Stimulated activated memory B cell treated with anti-CD40 and anti-IgM and Interleukin-4, amounts not matched to agents 10 μg/mL and 1 μg/mL and 100 μg/mL, for 72 hours (primary cell): ENCODE measurements at regions not wholly inside any gene's neighbourhood (a gene's known extent, or its start where the extent isn't known, plus 50 kb on each side); places are given as distances from the start of the nearest gene placed in this dataset.
A peak's percentile ranks its signal among the peaks of the same experiment; 100 is the strongest.

Experiments
- ATAC-seq: fragments of 150-1000 bp; cut with Tn5 transposase; 2 replicates; pipeline ENCODE4 v1.10.0; 2021
- H3K27ac Mint-ChIP-seq: one replicate; pipeline ENCODE4 v1.8.0; 2022; ENCODE audit warnings: mild to moderate bottlenecking, mixed read lengths
- H3K27me3 Mint-ChIP-seq: one replicate; pipeline ENCODE4 v1.8.0; 2022; ENCODE audit warnings: mixed read lengths
- H3K36me3 Mint-ChIP-seq: one replicate; pipeline ENCODE4 v1.8.0; 2022; ENCODE audit warnings: mixed read lengths
- H3K4me1 Mint-ChIP-seq: one replicate; pipeline ENCODE4 v1.8.0; 2022; ENCODE audit warnings: mixed read lengths
- H3K4me3 Mint-ChIP-seq: one replicate; pipeline ENCODE4 v1.8.0; 2022; ENCODE audit warnings: mild to moderate bottlenecking, moderate library complexity, mixed read lengths
- H3K9me3 Mint-ChIP-seq: one replicate; pipeline ENCODE4 v1.8.0; 2022; ENCODE audit warnings: mixed read lengths

DNA sequence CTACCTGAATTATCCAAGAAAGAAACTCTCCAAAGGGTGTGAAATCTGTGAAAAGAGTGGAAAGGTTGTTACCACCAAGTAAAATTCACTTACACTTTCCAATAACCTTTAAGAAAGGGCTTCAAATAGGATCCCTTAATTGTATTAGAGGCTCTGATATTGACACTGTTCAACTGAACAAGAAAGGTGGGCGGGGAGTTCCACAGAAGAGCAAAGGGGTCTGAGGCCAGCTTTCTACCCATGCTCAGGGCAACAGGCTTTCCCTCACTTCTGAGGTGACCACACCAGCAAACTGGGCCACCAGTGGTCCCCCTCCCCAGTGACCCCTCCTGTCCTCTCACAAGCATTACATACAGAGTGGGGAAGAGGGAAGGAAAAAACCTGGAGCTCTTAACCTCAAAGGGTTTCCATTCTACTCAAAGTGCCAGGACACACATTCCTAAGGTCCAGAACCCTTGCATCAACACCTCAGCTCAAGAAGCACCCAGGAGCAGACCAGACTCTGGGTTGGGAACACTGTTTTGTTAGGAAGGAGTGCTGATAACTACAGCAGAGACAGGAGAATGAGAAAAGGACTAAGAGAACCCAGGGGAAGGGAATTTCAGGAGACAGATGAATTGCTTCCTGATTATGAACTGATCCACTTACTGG is 71.6 kb upstream of the AKIP1 start:
- Mint-ChIP-seq H3K27ac (no peak overlapping the region), H3K27me3 (peaks cover 12% of the 10 kb centered on the region)
- ATAC-seq: peak; percentile 58

GRCh38 chr11:8839957-8840945 is 70.7 kb upstream of the AKIP1 start:
- peaks cover 8% of the 10 kb centered on the region for H3K4me1 Mint-ChIP-seq
- ATAC-seq: peak; percentile 38
- no peaks in the 10 kb centered on the region for H3K9me3 Mint-ChIP-seq
- no peak overlapping the region for H3K27ac Mint-ChIP-seq
- H3K4me3 Mint-ChIP-seq: no peak overlapping the region
- H3K27me3 Mint-ChIP-seq: peaks cover 12% of the 10 kb centered on the region
- no peaks in the 10 kb centered on the region for H3K36me3 Mint-ChIP-seq

More for the DNA sequence above, 71.6 kb upstream of the AKIP1 start:
- no peak overlapping the region for H3K4me3 Mint-ChIP-seq
- no peaks in the 10 kb centered on the region for H3K36me3 Mint-ChIP-seq
- peaks cover 8% of the 10 kb centered on the region for H3K4me1 Mint-ChIP-seq
- no peaks in the 10 kb centered on the region for H3K9me3 Mint-ChIP-seq

- no peaks in the 10 kb centered on the region for H3K9me3 Mint-ChIP-seq
- no peaks in the 10 kb centered on the region for H3K36me3 Mint-ChIP-seq
- H3K27me3 Mint-ChIP-seq: peaks cover 12% of the 10 kb centered on the region
- H3K4me3 Mint-ChIP-seq: no peak overlapping the region
- H3K27ac Mint-ChIP-seq: no peak overlapping the region
- peaks cover 8% of the 10 kb centered on the region for H3K4me1 Mint-ChIP-seq
- ATAC-seq: no peak
Observed at GRCh38 chr11:8841899-8842298, 69.1 kb upstream of the AKIP1 start.

DNA sequence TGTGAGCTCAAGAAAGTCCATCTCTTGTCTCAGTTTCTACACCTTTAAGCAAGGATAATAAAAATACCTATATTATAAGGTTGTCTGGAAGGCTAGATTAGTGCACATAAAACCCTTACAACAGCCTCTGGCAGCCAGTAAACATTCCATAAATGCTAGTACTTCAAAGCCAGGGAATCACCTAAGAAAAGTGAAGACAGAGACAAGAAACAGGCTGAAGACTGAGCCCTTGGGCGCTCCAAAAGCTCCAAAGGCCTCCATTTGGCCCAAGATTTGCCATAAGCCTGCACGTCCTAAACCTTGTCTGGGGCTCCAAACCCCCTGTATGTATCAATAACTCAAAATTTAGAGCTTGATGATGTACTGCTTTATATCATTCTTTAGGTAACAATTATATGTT is 52.2 kb upstream of the AKIP1 start:
- no peak overlapping the region for H3K27ac Mint-ChIP-seq
- no peaks in the 10 kb centered on the region for H3K36me3 Mint-ChIP-seq
- H3K4me3 Mint-ChIP-seq: no peak overlapping the region
- ATAC-seq: no peak
- no peaks in the 10 kb centered on the region for H3K4me1 Mint-ChIP-seq
- no peaks in the 10 kb centered on the region for H3K9me3 Mint-ChIP-seq
- peaks cover 60% of the 10 kb centered on the region for H3K27me3 Mint-ChIP-seq
